HG03432 (cell line): ENCODE measurements at regions not wholly inside any gene's neighbourhood (a gene's known extent, or its start where the extent isn't known, plus 50 kb on each side); places are given as distances from the start of the nearest gene placed in this dataset.
"Not testable (repeated sequence)": the region's sequence is repeated elsewhere in the genome, so short reads cannot be mapped to it uniquely, and the experiment has no call there.

ENCODE experiments used
- ATAC-seq: cut with Tn5 transposase; IDR thresholded peaks from one replicate; pipeline ENCODE4 v1.9.1; 2021; ENCODE audit warnings: mild to moderate bottlenecking, moderate library complexity; ENCODE audit not compliant: unreplicated experiment

DNA sequence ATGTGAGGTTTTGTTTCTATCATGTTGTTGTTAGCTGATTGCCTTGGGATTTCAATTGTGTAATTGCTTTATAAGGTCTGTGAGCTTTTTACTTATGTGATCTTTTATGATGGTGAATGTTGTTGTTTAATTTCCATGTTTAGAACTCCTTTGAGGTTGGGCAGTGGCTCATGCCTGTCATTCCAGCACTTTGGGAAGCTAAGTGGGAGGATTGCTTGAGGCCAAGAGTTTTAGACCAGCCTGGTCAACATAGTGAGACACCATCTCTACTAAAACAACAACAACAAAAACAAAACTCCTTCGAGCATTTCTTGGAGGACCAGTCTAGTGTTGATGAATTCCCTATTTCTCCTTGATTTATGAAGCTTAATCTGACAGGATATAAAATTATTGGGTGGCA, 102.1 kb upstream of the PMCH start:
- no peak for ATAC-seq

DNA sequence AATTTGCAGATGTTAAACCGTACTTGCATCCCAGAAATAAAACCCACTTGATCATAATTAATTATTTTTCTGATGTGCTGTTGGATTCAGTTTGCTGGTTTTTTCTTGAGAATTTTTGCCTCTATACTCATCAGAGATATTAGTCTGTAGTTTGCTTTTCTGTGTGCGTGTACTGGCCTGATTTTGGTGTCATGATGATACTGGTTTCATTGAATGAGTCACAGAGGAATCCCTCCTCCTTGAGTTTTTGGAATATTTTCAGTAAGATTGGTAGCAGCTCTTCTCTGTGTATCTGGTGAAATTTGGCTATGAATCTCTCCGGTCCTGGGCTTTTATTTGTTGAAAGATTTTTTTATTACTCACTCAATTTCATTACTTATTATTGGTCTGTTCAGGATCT, 100.4 kb upstream of the PMCH start:
- ATAC-seq = no peak

DNA sequence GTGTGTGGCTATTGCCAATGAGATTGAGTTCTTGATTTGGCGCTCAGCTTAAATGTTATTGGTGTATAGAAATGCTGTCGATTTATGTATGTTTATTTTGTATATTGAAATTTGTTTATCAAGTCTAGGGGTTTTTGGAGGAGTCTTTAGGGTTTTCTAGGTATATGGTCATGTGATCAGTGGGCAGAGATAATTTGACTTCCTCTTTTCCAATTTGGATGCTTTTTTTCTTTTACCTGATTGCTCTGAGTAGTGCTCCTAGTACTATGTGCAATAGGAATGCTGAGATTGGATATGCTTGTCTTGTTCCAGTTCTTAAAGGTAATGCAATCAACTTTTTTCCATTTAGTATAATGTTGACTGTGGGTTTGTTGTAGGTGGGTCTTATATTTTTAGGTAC, 99.8 kb upstream of the PMCH start:
- no peak for ATAC-seq

DNA sequence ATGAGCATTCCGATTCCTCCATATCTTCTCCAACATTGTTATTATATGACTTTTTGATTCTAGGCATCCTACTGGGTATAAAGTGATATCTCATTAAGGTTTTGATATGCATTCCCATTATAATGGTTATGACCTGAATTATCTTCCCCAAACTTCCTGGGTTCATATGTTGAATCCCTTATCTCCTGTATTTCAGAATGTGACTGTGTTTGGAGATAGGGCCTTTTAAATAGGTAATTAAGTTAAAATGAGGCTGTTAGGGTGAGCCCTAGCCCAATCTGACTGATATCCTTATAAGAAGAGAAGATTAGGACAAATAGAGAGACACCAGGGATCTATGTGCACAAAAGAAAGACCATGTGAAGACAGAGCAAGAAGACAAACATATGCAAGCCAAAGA, 96.9 kb upstream of the PMCH start:
- no peak for ATAC-seq

DNA sequence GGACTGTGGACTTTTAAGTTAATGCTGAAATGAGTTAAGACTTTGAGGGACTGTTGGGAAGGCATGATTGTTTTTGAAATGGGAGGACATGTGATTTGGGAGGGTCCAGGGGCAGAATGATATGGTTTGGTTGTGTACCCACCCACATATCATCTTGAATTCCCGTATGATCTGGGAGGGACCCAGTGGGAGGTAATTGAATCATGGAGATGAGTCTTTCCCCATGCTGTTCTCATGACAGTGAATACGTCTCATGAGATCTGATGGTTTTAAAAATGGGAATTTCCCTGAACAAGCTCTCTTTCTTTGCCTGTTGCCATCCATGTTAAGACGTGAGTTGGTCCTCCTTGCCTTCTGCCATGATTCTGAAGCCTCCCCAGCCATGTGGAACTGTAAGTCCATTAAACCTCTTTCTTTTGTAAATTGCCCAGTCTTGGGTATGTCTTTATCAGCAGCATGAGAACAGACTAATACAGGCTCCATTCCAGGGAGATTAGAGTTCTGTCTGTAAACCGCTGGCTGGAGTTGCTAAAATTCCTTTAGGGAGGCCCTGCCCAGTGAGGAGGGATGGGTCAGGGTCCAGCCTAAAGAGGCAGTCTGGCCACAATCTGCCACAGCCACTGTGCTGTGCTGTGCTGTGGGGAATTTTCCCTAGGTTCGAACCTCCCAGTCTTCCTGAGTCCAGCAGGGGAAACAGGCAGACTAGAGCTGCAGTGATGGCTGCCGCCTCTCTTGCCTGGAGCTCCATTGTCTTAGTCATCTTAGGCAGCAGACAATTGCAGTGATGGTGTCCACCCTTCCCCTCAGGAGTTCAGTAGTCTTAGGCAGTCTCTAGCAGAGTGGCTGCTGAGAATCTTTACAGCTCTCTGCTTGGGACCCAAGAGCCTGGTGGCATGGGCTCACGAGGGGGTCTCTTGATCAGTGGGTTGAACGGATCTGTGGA, 94.1 kb upstream of the PMCH start:
- ATAC-seq = not testable (repeated sequence)

DNA sequence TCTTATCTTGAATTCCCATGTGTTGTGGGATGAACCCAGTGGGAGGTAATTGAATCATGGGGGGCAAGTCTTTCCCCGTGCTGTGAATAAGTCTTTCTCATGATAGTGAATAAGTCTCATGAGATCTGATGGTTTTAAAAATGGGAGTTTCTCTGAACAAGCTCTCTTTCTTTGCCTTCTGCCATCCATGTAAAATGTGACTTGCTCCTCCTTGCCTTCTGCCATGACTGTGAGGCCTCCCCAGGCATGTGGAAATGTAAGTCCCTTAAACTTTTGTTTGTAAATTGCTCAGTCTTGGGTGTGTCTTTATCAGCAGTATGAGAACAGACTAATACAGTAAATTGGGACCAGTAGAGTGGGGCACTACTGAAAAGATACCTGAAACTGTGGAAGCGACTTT, 92.1 kb upstream of the PMCH start:
- not testable (repeated sequence) for ATAC-seq

DNA sequence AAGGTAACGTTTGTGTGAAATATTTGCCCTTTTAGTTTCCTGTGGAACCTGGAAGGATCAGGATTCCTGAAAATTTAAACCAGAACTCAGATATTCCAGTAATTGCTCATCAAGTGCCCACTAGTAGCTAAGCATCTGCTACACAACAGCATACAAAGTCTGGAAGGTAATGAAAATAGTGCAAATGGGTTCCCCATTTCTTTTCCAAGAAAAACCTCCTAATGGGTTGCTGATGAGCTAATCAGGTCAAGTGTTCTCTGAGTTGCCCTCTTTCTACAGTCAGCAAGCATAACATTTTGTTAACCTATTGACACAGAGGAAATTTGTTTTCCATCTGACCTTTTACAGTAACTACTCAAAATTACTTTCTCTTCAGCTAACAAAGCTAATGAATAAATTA, 83.6 kb upstream of the PMCH start:
- ATAC-seq = no peak

DNA sequence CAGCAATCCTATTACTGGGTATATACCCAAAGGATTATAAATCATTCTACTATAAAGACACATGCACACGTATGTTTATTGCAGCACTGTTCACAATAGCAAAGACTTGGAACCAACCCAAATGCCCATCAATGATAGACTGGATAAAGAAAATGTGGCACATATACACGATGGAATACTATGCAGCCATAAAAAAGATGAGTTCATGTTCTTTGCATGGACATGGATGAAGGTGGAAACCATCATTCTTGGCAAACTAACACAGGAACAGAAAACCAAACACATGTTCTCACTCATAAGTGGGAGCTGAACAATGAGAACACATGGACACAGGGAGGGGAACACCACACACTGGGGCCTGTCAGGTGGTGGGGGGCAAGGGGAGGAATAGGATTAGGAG, 58.1 kb upstream of the PMCH start:
- not testable (repeated sequence) for ATAC-seq

DNA sequence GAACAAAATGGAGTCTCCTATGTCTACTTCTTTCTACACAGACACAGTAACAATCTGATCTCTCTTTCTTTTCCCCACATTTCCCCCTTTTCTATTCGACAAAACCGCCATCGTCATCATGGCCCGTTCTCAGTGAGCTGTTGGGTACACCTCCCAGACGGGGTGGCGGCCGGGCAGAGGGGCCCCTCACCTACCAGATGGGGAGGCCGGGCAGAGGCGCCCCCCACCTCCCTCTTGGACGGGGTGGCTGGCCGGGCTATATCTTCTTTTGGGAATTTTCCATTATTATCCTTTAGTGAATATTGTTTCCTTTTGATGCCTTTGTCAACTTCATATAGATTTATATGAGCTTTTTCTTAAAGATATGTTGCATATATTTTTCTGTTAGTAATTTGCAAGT, 53.4 kb upstream of the PMCH start:
- not testable (repeated sequence) for ATAC-seq

DNA sequence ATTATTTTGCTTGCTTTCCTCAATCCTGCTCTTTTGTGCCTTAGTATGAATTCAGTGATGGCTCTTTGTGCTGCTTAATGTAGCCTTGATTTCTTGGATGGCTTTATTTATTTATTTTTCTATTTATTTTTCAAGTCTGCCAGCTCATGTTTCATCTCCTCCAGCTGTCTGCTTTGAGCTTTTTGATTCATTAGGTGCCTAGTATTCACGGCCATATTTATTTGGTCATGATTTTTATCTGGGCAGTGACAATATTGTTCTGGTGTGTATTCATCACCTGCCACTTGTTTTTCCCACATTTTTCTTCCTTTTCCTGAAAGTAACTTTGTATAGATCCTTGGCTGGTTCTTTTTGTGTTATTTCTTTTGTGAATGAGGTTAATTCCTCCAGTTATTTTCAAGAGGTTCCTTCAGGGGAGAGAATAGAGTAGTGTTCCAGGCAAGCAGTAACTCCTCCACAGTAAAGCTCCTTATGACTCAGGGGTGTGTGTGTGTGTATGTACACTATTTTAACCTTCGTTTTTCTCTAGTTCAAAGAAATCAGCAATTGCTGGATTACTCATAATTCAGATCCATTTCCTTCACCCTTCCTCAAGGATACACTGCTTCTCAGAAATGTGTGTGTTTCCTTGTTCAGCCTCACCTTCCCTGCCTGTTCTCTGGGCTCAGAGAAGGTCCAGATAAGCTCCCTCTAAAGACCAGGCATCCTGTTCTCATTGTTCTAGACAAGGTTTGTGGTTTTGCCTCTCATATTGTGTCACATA, 51.6 kb upstream of the PMCH start:
- ATAC-seq = no peak
